ACC112 (cell line): ENCODE measurements at regions not wholly inside any gene's neighbourhood (a gene's known extent, or its start where the extent isn't known, plus 50 kb on each side); places are given as distances from the start of the nearest gene placed in this dataset.
"Not testable (repeated sequence)": the region's sequence is repeated elsewhere in the genome, so short reads cannot be mapped to it uniquely, and the experiment has no call there.

Experiments
- H2AFZ ChIP-seq: fragments of 200-600 bp; sonication (generic); one replicate; pipeline ENCODE4 v1.6.0; 2017; ENCODE audit warnings: antibody characterized with exemption, low read length; ENCODE audit not compliant: unreplicated experiment
- H3K27ac ChIP-seq: fragments of 200-600 bp; sonication (generic); 2 replicates; pipeline ENCODE4 v1.5.1; 2014; ENCODE audit warnings: low read depth, mild to moderate bottlenecking, antibody characterized with exemption, low read length, moderate library complexity
- H3K27me3 ChIP-seq: fragments of 200-600 bp; sonication (generic); 2 replicates; pipeline ENCODE4 v1.6.1; 2014; ENCODE audit warnings: mild to moderate bottlenecking, antibody characterized with exemption, low read length, moderate library complexity, mixed read lengths; ENCODE audit not compliant: insufficient read depth
- H3K36me3 ChIP-seq: fragments of 200-600 bp; sonication (generic); 2 replicates; pipeline ENCODE4 v1.6.1; 2016; ENCODE audit warnings: mild to moderate bottlenecking, antibody characterized with exemption, low read length, moderate library complexity, mixed read lengths; ENCODE audit not compliant: insufficient read depth
- H3K4me1 ChIP-seq: fragments of 200-600 bp; sonication (generic); one replicate; pipeline ENCODE4 v1.6.1; 2016; ENCODE audit warnings: low read length, mixed read lengths; ENCODE audit not compliant: insufficient read depth, unreplicated experiment, control insufficient read depth
- H3K4me3 ChIP-seq: fragments of 200-600 bp; sonication (generic); 2 replicates; pipeline ENCODE4 v1.5.1; 2014; ENCODE audit warnings: mild to moderate bottlenecking, low read depth, low read length
- H3K79me2 ChIP-seq: fragments of 200-600 bp; sonication (generic); one replicate; pipeline ENCODE4 v1.6.0; 2016; ENCODE audit warnings: low read length; ENCODE audit not compliant: control insufficient read depth, unreplicated experiment, insufficient read depth

GRCh38 chr6:88499845-88500699 is 333.9 kb upstream of the CNR1 start:
- Histone ChIP-seq H3K79me2 (no peaks in the 10 kb centered on the region), H2AFZ (no peak overlapping the region), H3K4me1 (no peaks in the 10 kb centered on the region), H3K36me3 (no peaks in the 10 kb centered on the region), H3K27ac (no peak overlapping the region), H3K27me3 (no peaks in the 10 kb centered on the region), H3K4me3 (no peak overlapping the region)

- H3K27ac ChIP-seq, result no peak overlapping the region
Measured at GRCh38 chr6:88499436-88499835, 333.3 kb upstream of the CNR1 start.

GRCh38 chr6:88497403-88497802 is 331.3 kb upstream of the CNR1 start:
- H3K4me1 ChIP-seq, H3K27ac ChIP-seq, H3K36me3 ChIP-seq, H3K79me2 ChIP-seq, H3K4me3 ChIP-seq, H3K27me3 ChIP-seq, H2AFZ ChIP-seq: not testable (repeated sequence)

More at GRCh38 chr6:88499436-88499835, 333.3 kb upstream of the CNR1 start:
- Histone ChIP-seq H3K27me3 (no peaks in the 10 kb centered on the region), H3K36me3 (no peaks in the 10 kb centered on the region), H3K4me1 (no peaks in the 10 kb centered on the region), H3K4me3 (no peak overlapping the region), H2AFZ (no peak overlapping the region), H3K79me2 (no peaks in the 10 kb centered on the region)

- Histone ChIP-seq H3K4me1 (peaks cover 27% of the 10 kb centered on the region), H3K36me3 (no peaks in the 10 kb centered on the region), H3K79me2 (no peaks in the 10 kb centered on the region), H3K27me3 (no peaks in the 10 kb centered on the region), H2AFZ (no peak overlapping the region), H3K27ac (no peak overlapping the region), H3K4me3 (no peak overlapping the region)
Measured at GRCh38 chr6:88494401-88495140, 328.4 kb upstream of the CNR1 start.

- Histone ChIP-seq H3K4me1 (peaks cover 27% of the 10 kb centered on the region), H3K79me2 (no peaks in the 10 kb centered on the region), H3K36me3 (no peaks in the 10 kb centered on the region), H3K27ac (no peak overlapping the region), H3K4me3 (no peak overlapping the region), H3K27me3 (no peaks in the 10 kb centered on the region), H2AFZ (no peak overlapping the region)
Measured at GRCh38 chr6:88493717-88494116, 327.6 kb upstream of the CNR1 start.

- H3K4me3 ChIP-seq, result no peak overlapping the region
- no peaks in the 10 kb centered on the region for H3K79me2 ChIP-seq
- H2AFZ ChIP-seq, result no peak overlapping the region
- no peaks in the 10 kb centered on the region for H3K36me3 ChIP-seq
- no peaks in the 10 kb centered on the region for H3K27me3 ChIP-seq
- peaks cover 27% of the 10 kb centered on the region for H3K4me1 ChIP-seq
- H3K27ac ChIP-seq, result peak overlapping the region; percentile 65
Measured at GRCh38 chr6:88492824-88493223, 326.7 kb upstream of the CNR1 start.

- no peaks in the 10 kb centered on the region for H3K79me2 ChIP-seq
- peaks cover 27% of the 10 kb centered on the region for H3K4me1 ChIP-seq
- no peaks in the 10 kb centered on the region for H3K36me3 ChIP-seq
- H3K27me3 ChIP-seq, result no peaks in the 10 kb centered on the region
- H2AFZ ChIP-seq, result no peak overlapping the region
- H3K4me3 ChIP-seq, result no peak overlapping the region
- H3K27ac ChIP-seq, result peak overlapping the region; percentile 65
Measured at GRCh38 chr6:88492241-88492640, 326.1 kb upstream of the CNR1 start.

- Histone ChIP-seq H3K27ac (peak overlapping the region; percentile 65), H3K4me1 (peaks cover 27% of the 10 kb centered on the region), H2AFZ (peak overlapping the region; percentile 81), H3K27me3 (no peaks in the 10 kb centered on the region), H3K36me3 (no peaks in the 10 kb centered on the region), H3K4me3 (no peak overlapping the region; the same call in 1 of the 2 replicates), H3K79me2 (no peaks in the 10 kb centered on the region)
Measured at GRCh38 chr6:88491266-88491880, 325.2 kb upstream of the CNR1 start.

- H3K4me3 ChIP-seq, result peak overlapping the region; percentile 18; the same call in 1 of the 2 replicates
- no peaks in the 10 kb centered on the region for H3K27me3 ChIP-seq
- H3K36me3 ChIP-seq, result no peaks in the 10 kb centered on the region
- H3K27ac ChIP-seq, result peak overlapping the region; percentile 65
- H2AFZ ChIP-seq, result peak overlapping the region; percentile 81
- H3K4me1 ChIP-seq, result peaks cover 27% of the 10 kb centered on the region
- H3K79me2 ChIP-seq, result no peaks in the 10 kb centered on the region
Measured at GRCh38 chr6:88490908-88491264, 324.7 kb upstream of the CNR1 start.

GRCh38 chr6:88490195-88490907 is 324.2 kb upstream of the CNR1 start:
- Histone ChIP-seq H3K4me1 (peaks cover 27% of the 10 kb centered on the region), H2AFZ (peak overlapping the region; percentile 81), H3K36me3 (no peaks in the 10 kb centered on the region), H3K4me3 (peak overlapping the region; percentile 18; the same call in 1 of the 2 replicates), H3K27me3 (no peaks in the 10 kb centered on the region), H3K27ac (peak overlapping the region; percentile 65), H3K79me2 (no peaks in the 10 kb centered on the region)
